Stimulated activated CD4-positive, alpha-beta T cell treated with anti-CD3 and anti-CD28 coated beads, Interleukin-2, amount 100 ng/mL, for 48 hours (primary cell): ENCODE measurements at regions not wholly inside any gene's neighbourhood (a gene's known extent, or its start where the extent isn't known, plus 50 kb on each side); places are given as distances from the start of the nearest gene placed in this dataset.
"Not testable (repeated sequence)": the region's sequence is repeated elsewhere in the genome, so short reads cannot be mapped to it uniquely, and the experiment has no call there.

Source experiments
- DNase-seq, 2 donors: peaks; one replicate each; pipeline ENCODE4 v3.0.0-alpha.2; 2020

DNA sequence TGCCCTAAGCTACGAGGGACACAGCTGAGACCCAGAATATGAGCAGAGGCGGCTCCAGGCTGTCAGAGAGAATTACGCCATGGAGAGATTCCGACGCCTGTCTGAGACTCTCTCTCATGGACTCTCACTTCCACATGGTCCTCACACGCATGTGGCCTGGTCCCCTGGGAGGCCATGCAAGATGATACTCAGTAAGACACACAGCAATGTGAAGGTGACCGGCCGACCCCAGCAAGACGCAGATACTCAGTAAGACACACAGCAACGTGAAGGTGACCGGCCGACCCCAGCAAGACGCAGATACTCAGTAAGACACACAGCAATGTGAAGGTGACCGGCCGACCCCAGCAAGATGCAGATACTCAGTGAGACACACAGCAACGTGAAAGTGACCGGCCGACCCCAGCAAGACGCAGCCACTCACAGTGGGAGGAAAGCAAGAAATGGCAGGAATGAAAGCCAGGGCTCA is 400.8 kb upstream of the MYT1L start:
- DNase-seq: no peak

DNA sequence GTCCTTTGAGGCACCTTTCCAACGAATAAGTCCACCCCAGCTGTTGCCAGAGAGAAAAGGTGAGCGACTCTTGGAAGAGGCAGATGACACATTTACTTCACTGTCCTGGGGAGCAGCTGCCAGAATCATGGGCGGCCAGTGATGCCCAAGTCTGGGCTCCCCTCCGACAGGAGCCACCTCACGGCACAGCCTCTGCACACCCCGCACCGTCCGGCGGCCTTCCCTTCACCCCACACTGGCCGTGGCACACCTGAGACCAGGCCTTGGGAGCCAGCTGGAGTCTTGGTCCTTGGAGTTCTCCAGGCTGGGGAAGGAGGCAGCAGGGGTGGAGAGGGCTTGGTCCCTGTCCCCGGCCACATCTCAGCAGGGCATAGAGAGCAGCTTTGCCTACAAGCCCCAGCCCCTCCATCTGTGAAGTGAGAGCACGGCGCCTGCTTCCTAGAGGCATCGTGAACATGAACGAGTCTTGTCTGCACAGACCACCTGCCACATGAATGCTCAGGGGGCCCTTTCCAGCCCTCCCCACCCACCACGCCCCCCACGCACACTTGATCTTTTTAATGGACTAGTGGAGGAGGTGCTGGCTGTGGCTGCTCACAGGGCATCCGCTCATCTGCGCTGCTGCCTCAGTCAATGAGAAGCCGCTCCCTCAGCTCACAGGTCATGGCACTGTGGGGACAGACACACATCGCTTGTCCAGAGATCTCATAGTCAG is 400.2 kb upstream of the MYT1L start:
- no peak for DNase-seq

DNA sequence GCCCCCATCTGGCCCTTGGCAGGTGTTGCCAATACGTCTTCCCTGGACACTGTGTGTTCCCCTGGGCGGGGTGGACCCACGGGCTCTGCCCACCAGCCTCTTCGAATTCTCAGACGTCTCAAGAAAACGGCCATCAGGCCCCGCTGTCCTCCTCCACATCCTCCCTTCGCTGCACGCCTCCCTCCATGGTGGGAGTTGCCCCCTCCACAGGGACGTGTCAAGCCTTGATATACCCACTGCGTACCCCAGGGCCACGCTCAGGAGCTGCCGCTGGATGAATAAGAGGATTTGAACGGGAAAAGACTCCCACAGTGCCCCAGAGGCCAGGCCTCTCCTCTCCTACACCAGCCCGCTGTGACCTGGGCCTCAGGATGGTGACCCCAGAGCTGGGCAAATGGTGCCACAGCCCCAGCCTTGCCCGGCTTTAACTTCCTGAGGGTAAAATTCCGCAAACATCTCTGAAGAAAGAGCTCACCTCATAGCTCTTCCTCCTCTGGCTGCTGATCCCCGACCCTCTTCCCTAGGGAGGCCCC is 399.3 kb upstream of the MYT1L start:
- no peak for DNase-seq

GRCh38 chr2:2729246-2729645 is 398.2 kb upstream of the MYT1L start:
- DNase-seq: no peak

GRCh38 chr2:2728635-2729034 is 397.6 kb upstream of the MYT1L start:
- DNase-seq: no peak

- DNase-seq: no peak
These were observed 396.9 kb upstream of the MYT1L start for GRCh38 chr2:2727876-2728511.

DNA sequence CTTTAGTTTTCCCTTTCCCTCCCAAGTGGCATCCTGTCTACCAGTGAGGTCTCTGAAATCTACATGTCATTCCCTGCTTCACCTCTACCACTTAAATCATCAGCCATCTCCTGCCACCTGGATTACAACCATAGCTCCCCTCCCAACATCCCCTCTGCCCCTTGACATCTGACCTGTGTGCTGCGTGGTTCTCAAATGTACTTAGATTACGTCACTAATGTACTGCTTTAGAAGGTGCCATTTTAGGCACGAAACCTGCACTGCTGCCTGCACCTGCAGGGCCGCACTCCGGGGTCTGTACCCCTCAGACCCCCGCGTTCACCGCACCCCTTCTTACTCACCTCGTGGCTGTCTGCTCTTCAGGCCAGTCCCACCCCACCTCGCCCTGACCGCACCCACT is 395.1 kb upstream of the MYT1L start:
- DNase-seq: no peak

GRCh38 chr2:2723064-2723463 is 392.0 kb upstream of the MYT1L start:
- no peak for DNase-seq

- DNase-seq: no peak
These were observed 390.3 kb upstream of the MYT1L start for GRCh38 chr2:2721296-2721835.

DNA sequence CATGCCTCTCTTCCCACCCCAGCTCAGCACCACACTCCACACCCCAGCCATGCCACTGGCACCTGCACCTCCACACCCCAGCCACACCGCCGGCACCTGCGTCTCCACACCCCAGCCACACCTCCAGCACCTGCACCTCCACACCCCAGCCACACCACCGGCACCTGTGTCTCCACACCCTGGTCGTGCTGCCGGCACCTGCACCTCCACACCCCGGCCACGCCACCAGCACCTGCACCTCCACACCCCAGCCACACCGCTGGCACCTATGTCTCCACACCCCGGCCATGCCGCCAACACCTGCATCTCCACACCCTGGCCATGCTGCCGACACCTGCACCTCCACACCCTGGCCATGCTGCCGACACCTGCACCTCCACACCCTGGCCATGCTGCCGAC is 389.7 kb upstream of the MYT1L start:
- not testable (repeated sequence) for DNase-seq

- DNase-seq: no peak
These were observed 389.3 kb upstream of the MYT1L start for GRCh38 chr2:2720351-2720750.

- no peak for DNase-seq
These were observed 388.7 kb upstream of the MYT1L start for GRCh38 chr2:2719781-2720180.

- DNase-seq: no peak
These were observed 387.9 kb upstream of the MYT1L start for GRCh38 chr2:2719015-2719414.

- no peak for DNase-seq
These were observed 386.3 kb upstream of the MYT1L start for GRCh38 chr2:2717406-2717805.

DNA sequence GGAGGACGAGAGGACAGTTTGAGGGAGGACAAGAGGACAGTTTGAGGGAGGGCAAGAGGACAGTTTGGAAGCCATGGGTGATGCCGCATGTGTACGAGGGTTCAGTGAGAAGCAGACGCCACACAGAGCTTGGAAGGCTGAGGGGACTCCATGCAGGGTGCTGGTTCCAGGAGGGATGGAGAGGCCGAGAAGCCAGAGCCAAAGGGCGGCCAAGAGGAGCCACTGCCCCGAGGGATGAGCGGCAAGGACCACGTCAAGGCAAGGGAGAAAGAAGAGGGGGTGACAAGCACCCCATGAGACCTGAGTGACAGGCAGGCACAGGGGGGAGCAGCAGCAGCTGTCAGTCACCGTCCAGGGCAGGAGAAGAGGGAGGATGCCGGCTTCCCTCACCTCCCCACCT is 385.7 kb upstream of the MYT1L start:
- no peak for DNase-seq

DNA sequence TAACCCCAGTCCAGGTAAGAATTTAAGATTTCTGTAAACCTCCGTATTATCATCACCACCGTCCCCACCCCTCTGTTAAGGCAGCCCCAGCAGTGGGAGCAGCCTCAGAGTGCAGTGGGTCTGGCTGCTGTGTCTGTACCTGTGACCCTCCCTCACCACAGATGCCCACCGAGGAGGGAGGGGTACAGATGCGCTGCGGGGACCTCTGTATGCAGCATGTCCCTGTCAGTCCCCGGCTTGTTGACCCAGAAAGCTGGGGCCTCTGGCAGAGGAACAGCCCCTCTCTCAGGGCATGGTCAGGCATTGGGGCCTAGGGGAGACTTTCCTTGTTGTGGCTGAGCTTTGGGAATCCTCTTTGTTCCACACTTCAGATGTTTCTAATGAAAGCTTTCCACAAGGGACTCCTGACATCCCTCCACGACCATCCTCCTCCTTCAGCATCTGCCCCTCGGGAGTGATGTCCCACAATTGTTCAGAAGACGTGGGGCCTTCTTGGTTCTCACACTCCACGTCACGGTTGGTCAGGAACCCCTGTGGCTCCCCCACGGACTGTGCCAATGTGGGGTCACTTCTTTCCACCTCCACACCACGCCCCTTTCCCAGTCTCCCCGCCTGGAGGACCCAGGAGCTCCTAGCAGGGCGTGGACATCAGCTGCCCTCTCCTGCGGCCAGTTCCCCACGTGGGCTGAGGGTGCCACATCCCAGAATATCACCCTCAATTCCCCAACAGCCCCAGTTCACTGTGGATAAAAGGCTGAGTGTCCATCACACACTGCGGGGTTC is 384.2 kb upstream of the MYT1L start:
- DNase-seq: no peak

DNA sequence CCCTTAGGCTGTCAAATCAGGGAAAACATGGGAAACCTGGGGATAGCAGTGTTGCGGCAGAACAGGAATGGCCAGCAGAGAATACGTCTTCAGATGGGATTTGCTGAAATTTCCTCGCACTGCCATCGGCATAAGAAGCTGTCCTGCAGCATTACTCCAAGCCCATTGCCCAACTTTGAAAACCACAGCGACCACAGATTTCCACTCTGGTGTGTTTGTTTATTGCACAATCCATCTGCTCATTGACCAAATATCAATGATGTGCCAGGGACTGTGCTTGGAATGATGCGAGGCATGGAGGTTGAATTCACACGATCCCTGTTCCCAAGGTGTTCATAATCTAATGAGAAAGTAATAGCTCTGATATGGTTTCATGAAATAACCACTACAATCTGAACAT is 383.3 kb upstream of the MYT1L start:
- no peak for DNase-seq

GRCh38 chr2:2709431-2709770 is 378.3 kb upstream of the MYT1L start:
- no peak for DNase-seq

GRCh38 chr2:2708575-2709430 is 377.7 kb upstream of the MYT1L start:
- DNase-seq: no peak

GRCh38 chr2:2707206-2707991 is 376.3 kb upstream of the MYT1L start:
- DNase-seq: no peak

- DNase-seq: no peak
These were observed 375.2 kb upstream of the MYT1L start for GRCh38 chr2:2706306-2706705.

DNA sequence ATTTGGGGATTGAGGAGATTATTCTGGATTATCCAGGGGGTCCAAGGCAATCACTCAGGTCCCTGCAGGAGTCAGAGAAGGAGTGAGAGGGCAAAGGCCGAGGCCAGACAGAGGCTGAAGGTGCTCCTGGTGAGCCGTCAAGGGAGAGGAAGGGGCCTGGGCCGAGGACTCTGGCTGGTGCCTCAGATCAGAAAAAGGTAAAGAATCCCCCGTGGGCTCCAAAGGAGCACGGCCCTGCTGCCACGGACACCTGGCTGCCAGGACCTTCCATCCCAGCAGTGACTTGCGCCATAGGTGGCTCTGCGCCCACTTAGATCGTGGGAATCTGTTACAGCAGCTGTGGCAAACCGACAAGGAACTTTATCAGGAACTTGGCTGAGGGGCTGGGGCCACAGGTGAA is 374.8 kb upstream of the MYT1L start:
- no peak for DNase-seq
